ENCODE measurements at regions not wholly inside any gene's neighbourhood (a gene's known extent, or its start where the extent isn't known, plus 50 kb on each side); places are given as distances from the start of the nearest gene placed in this dataset.

DNA sequence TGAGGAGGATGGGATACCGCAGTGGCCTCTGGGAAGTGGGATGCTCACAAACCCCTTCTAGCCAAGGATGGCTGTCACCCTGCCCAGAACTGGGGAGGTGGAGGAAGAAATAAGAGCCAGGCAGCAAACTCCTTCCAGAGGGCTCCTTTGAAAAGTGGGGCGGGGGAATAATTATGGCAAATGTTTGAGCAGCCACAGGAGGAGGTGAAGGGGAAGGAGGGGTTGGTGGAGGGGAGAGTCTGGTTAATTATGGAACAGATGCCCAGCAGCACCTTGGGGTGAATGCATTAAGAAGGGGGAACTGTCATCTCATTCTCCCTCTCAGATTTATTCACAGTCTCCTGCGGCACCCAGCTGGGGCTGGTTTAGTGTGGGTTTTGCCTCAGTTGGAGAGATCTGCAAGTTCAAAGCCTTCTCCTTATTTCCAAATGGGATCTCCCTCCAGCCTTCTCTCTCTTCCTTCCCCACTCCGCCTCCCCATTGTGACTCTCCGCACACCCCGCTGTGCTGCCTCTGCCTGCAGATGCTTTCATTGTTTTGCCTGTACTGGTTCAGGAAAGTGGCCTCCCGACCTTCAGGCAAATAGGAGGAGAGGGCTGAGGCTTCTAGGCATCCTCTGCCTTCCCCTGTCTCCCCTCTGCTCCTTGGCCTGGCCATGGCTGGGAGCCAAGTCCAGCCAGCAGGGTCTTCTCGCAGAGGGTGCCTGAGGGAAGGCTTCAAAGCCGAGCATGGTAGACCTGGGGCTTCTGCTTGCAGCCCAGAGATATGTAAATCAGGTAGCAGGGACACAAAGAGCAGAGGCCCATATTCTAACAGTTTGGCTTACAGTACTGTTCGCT lies 457.2 kb upstream of the MEX3C start:
- TF ChIP-seq, protein P1, sequence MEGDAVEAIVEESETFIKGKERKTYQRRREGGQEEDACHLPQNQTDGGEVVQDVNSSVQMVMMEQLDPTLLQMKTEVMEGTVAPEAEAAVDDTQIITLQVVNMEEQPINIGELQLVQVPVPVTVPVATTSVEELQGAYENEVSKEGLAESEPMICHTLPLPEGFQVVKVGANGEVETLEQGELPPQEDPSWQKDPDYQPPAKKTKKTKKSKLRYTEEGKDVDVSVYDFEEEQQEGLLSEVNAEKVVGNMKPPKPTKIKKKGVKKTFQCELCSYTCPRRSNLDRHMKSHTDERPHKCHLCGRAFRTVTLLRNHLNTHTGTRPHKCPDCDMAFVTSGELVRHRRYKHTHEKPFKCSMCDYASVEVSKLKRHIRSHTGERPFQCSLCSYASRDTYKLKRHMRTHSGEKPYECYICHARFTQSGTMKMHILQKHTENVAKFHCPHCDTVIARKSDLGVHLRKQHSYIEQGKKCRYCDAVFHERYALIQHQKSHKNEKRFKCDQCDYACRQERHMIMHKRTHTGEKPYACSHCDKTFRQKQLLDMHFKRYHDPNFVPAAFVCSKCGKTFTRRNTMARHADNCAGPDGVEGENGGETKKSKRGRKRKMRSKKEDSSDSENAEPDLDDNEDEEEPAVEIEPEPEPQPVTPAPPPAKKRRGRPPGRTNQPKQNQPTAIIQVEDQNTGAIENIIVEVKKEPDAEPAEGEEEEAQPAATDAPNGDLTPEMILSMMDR (conservative IDR thresholded peaks at IDR 0.05): no peak
- no peak for TF ChIP-seq ZFX (IDR thresholded peaks at IDR 0.05)

DNA sequence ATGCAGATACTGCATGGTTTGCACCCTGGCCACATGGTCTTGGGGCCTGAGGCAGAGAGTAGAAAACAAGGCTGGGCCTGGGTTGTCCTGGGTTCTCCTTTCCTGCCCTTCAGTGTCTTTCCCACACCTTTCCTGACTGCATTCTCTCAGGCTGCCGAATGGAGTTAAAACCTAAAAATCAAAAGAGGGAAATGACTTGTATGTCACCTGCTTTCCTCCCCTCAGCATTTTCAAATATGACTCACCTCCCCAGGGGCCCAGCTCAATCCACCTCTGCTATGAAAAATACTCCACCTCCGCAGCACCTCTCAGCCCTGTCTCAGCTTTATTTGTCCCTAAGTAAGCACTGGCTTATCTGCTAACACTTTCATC lies 457.8 kb upstream of the MEX3C start:
- H3K27ac ChIP-seq: no peak overlapping the region
- TF ChIP-seq ZFX (IDR thresholded peaks at IDR 0.05): no peak
- TF ChIP-seq, protein P1 (conservative IDR thresholded peaks at IDR 0.05): no peak

More for the DNA sequence above, 457.2 kb upstream of the MEX3C start:
- H3K27ac ChIP-seq: no peak overlapping the region

DNA sequence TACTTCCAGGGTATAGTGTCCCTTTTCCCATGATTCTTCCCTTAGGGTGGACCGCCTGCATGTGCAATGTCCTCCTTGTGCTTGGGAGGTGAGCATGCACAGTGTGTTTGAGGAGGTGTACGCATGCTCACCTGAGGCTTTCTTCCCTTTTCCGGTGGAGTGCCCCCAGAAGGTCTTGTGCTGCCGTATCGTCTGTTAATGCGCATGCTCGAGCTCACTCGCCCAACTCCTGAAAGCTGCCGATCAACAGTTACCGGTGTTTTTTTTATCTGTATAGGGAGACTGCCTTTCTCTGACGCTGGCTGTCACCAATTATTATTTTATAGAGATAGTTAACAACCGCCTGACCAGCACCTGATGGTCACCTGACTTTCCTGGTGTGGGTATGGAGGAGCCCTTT lies 458.8 kb upstream of the MEX3C start:
- no peak for TF ChIP-seq ZFX (IDR thresholded peaks at IDR 0.05)
- TF ChIP-seq, protein P1 (conservative IDR thresholded peaks at IDR 0.05): no peak

GRCh38 chr18:51658436-51658835 lies 461.0 kb upstream of the MEX3C start:
- no peak overlapping the region for H3K27ac ChIP-seq
- TF ChIP-seq ZFX (IDR thresholded peaks at IDR 0.05): no peak
- TF ChIP-seq, protein P1 (conservative IDR thresholded peaks at IDR 0.05): no peak

More for the DNA sequence above, 458.8 kb upstream of the MEX3C start:
- no peak overlapping the region for H3K27ac ChIP-seq

DNA sequence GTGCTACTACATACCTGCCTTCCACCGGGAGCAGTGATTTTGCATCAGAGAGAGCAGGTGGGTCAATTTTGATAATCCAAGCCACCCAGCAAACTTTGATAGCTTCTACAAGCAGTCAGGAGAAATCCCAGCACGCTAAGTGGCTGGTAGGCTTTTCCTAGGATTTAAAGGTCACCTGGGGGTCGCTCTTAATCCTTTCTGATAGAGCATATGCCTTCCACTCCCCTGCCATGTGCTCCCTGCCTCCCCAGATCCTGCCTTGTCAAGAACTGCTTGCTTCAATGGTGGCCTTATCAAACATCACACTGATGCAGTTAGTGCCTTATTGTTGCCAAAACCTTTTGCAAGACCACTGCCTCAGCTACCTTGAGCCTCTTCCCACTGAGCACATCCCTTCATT lies 462.3 kb upstream of the MEX3C start:
- TF ChIP-seq, protein P1 (conservative IDR thresholded peaks at IDR 0.05): no peak
- TF ChIP-seq ZFX (IDR thresholded peaks at IDR 0.05): no peak

GRCh38 chr18:51660188-51660715 lies 462.8 kb upstream of the MEX3C start:
- TF ChIP-seq ZFX (IDR thresholded peaks at IDR 0.05): no peak
- TF ChIP-seq, protein P1 (conservative IDR thresholded peaks at IDR 0.05): no peak
- H3K27ac ChIP-seq: no peak overlapping the region

More for the DNA sequence above, 462.3 kb upstream of the MEX3C start:
- no peak overlapping the region for H3K27ac ChIP-seq

DNA sequence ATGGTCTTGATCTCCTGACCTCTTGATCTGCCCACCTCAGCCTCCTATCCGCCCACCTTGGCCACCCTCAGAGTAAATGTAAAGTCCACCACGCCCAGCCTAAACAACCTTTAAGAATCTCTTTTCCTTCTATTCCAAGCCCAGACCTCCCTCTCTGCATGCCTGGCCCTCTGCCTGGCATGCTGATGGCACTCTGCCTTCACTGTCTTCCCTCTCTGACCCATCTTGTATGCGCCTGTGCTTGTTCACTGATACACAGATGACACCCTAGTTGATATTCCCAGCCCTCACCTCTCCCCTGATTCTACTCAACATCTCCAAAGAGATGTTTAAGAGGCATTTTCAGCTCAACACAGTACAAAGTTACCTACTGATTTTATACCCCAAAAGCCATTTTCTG lies 466.8 kb upstream of the MEX3C start:
- no peak overlapping the region for H3K27ac ChIP-seq
- no peak for TF ChIP-seq ZFX (IDR thresholded peaks at IDR 0.05)
- TF ChIP-seq, protein P1 (conservative IDR thresholded peaks at IDR 0.05): no peak

Data from C4-2B (cell line).